ENCODE measurements at regions not wholly inside any gene's neighbourhood (a gene's known extent, or its start where the extent isn't known, plus 50 kb on each side); places are given as distances from the start of the nearest gene placed in this dataset.
"Not testable (repeated sequence)": the region's sequence is repeated elsewhere in the genome, so short reads cannot be mapped to it uniquely, and the experiment has no call there.

DNA sequence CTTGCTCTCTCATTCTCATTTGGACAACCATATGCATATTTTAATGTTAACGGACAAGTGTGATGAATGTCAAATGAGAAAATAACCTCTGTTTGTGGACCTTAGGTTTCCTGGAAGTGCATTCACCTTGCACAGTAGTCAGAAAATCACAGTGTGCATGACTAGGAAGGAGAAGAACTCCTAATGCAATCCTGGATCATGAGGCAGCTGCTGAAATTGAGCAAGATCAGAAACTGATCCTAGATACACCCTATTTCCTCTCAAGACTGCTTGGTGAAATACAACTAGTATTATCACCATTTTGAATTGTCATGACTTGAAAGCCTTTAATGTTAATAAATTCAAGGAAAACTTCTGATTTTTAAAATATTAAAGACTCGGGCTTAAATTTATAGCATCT is 1148.9 kb downstream of the STIM2 start:
- H3K4me1 ChIP-seq, result peaks cover 0 to 4% (median 0%) of the 10 kb centered on the region in 4 donors
- peaks cover 0 to 3% (median 0%) of the 10 kb centered on the region in 4 donors for H3K9me3 ChIP-seq
- no peaks in the 10 kb centered on the region for H3K27me3 ChIP-seq
- H3K4me3 ChIP-seq, result no peak overlapping the region
- WGBS, 2 donors, result 58 to 66% methylated on average over 2 of the region's 2 CpGs
- no peak for DNase-seq (ENCODE audit: low spot score in 2 of 2)
- H3K27ac ChIP-seq, result no peak overlapping the region
- H3K36me3 ChIP-seq, result no peaks in the 10 kb centered on the region
- TF ChIP-seq POLR2A (IDR thresholded peaks at IDR 0.05), result no peak
- TF ChIP-seq CTCF (IDR thresholded peaks at IDR 0.05), result no peak
- TF ChIP-seq EP300 (IDR thresholded peaks at IDR 0.05), result no peak

GRCh38 chr4:28010577-28011240 is 1150.1 kb downstream of the STIM2 start:
- peaks cover 0 to 4% (median 0%) of the 10 kb centered on the region in 4 donors for H3K4me1 ChIP-seq
- no peak overlapping the region for H3K27ac ChIP-seq
- no peaks in the 10 kb centered on the region for H3K27me3 ChIP-seq
- no peak for DNase-seq (ENCODE audit: low spot score in 2 of 2)
- no peak for TF ChIP-seq POLR2A (IDR thresholded peaks at IDR 0.05)
- TF ChIP-seq CTCF (IDR thresholded peaks at IDR 0.05), result no peak
- TF ChIP-seq EP300 (IDR thresholded peaks at IDR 0.05), result no peak
- H3K36me3 ChIP-seq, result no peaks in the 10 kb centered on the region
- peaks cover 0 to 4% (median 0%) of the 10 kb centered on the region in 4 donors for H3K9me3 ChIP-seq
- no peak overlapping the region for H3K4me3 ChIP-seq
- 82 to 88% methylated on average over 6 of the region's 6 CpGs for WGBS, 2 donors

- no peak for DNase-seq (ENCODE audit: low spot score in 2 of 2)
- Histone ChIP-seq H3K4me3 (no peak overlapping the region), H3K4me1 (no peaks in the 10 kb centered on the region), H3K27me3 (no peaks in the 10 kb centered on the region), H3K36me3 (no peaks in the 10 kb centered on the region), H3K27ac (no peak overlapping the region), H3K9me3 (peaks cover 0 to 4% (median 0%) of the 10 kb centered on the region in 4 donors)
- 93 to 96% methylated on average over 4 of the region's 4 CpGs for WGBS, 2 donors
- TF ChIP-seq CTCF (IDR thresholded peaks at IDR 0.05), result no peak
- no peak for TF ChIP-seq EP300 (IDR thresholded peaks at IDR 0.05)
- no peak for TF ChIP-seq POLR2A (IDR thresholded peaks at IDR 0.05)
Measured at GRCh38 chr4:28014469-28014868, 1153.8 kb downstream of the STIM2 start.

GRCh38 chr4:28015996-28016395 is 1155.4 kb downstream of the STIM2 start:
- TF ChIP-seq EP300 (IDR thresholded peaks at IDR 0.05) (no peak), POLR2A (IDR thresholded peaks at IDR 0.05) (no peak), CTCF (IDR thresholded peaks at IDR 0.05) (no peak)
- Histone ChIP-seq H3K4me1 (no peaks in the 10 kb centered on the region), H3K27ac (no peak overlapping the region), H3K4me3 (no peak overlapping the region), H3K27me3 (no peaks in the 10 kb centered on the region), H3K36me3 (no peaks in the 10 kb centered on the region), H3K9me3 (peaks cover 0 to 4% (median 0%) of the 10 kb centered on the region in 4 donors)
- 93 to 94% methylated on average over 2 of the region's 2 CpGs for WGBS, 2 donors
- DNase-seq (ENCODE audit: low spot score in 2 of 2), result no peak

GRCh38 chr4:28038253-28038652 is 1177.6 kb downstream of the STIM2 start:
- H3K27me3 ChIP-seq; H3K27ac ChIP-seq; H3K36me3 ChIP-seq; H3K4me3 ChIP-seq; DNase-seq (ENCODE audit: low spot score in 2 of 2); H3K4me1 ChIP-seq: not testable (repeated sequence)
- H3K9me3 ChIP-seq, result peaks cover 0 to 12% (median 0%) of the 10 kb centered on the region in 4 donors
- WGBS, 2 donors, result 71% methylated on average over 6 of the region's 6 CpGs

Measured in tibial nerve (tissue), 4 donors.